IMR-90 (cell line): ENCODE measurements at regions not wholly inside any gene's neighbourhood (a gene's known extent, or its start where the extent isn't known, plus 50 kb on each side); places are given as distances from the start of the nearest gene placed in this dataset.

Source experiments
- ATAC-seq: fragments of 200-7000 bp; cut with Tn5 transposase; 2 replicates; pipeline ENCODE4 v1.9.1; 2020; ENCODE audit warnings: low read depth, mild to moderate bottlenecking, moderate library complexity
- BruUV-seq: library from RNA; stranded (reverse); fragments of 400-500 nt; replicated peaks from 2 replicates; lab custom pipeline; 2021; lab: Mats Ljungman, UMichigan
- CTCF ChIA-PET: fragments of 300-600 bp; formaldehyde crosslinking; extraction: SDS; loops from one replicate; lab custom pipeline; 2021; ENCODE audit warnings: antibody characterized with exemption; lab: Yijun Ruan, JAX
- POLR2A ChIA-PET: fragments of 300-600 bp; sonication (Branson Sonifier 250); formaldehyde crosslinking; loops from one replicate; lab custom pipeline; 2022; ENCODE audit warnings: antibody characterized with exemption; ENCODE audit not compliant: unreplicated experiment; lab: Charles Lee
- DNase-seq: peaks from one replicate; pipeline ENCODE4 v3.0.0; 2013
- H2AFZ ChIP-seq: replicated peaks from 2 replicates; pipeline ENCODE3; 2013; ENCODE audit warnings: low read length, mild to moderate bottlenecking; ENCODE audit not compliant: poor library complexity
- H2AK5ac ChIP-seq: 2 replicates; pipeline ENCODE4 v1.6.1; 2013; ENCODE audit warnings: low read depth, low read length, inconsistent platforms
- H2AK9ac ChIP-seq: replicated peaks from 2 replicates; pipeline ENCODE3; 2013; ENCODE audit warnings: mild to moderate bottlenecking, low read depth, low read length, moderate library complexity; ENCODE audit not compliant: poor library complexity
- H2BK120ac ChIP-seq: 2 replicates; pipeline ENCODE4 v1.6.1; 2013; ENCODE audit warnings: low read depth, low read length, inconsistent platforms
- H2BK15ac ChIP-seq: 3 replicates; pipeline ENCODE4 v1.6.1; 2013; ENCODE audit warnings: low read depth, low read length, inconsistent platforms
- H2BK20ac ChIP-seq: 2 replicates; pipeline ENCODE4 v1.6.1; 2013; ENCODE audit warnings: low read depth, mild to moderate bottlenecking, inconsistent platforms, low read length, moderate library complexity
- H2BK5ac ChIP-seq: 2 replicates; pipeline ENCODE4 v1.6.1; 2013; ENCODE audit warnings: mild to moderate bottlenecking, low read depth, low read length, inconsistent platforms; ENCODE audit not compliant: poor library complexity, severe bottlenecking
- H3K14ac ChIP-seq: replicated peaks from 2 replicates; pipeline ENCODE4 v1.6.1; 2013; ENCODE audit warnings: low read depth, low read length, inconsistent platforms
- H3K18ac ChIP-seq: 2 replicates; pipeline ENCODE4 v1.6.1; 2013; ENCODE audit warnings: low read depth, low read length, control low read depth
- H3K23ac ChIP-seq: 2 replicates; pipeline ENCODE4 v1.6.1; 2013; ENCODE audit warnings: low read depth, low read length, inconsistent platforms
- H3K27ac ChIP-seq: 2 replicates; pipeline ENCODE4 v1.5.1; 2013; ENCODE audit warnings: mild to moderate bottlenecking, control low read depth, low read length; ENCODE audit not compliant: insufficient read depth
- H3K27me3 ChIP-seq: 2 replicates; pipeline ENCODE4 v1.6.1; 2013; ENCODE audit warnings: low read length; ENCODE audit not compliant: control insufficient read depth, insufficient read depth
- H3K36me3 ChIP-seq: 2 replicates; pipeline ENCODE4 v1.6.1; 2013; ENCODE audit warnings: low read length, mixed read lengths; ENCODE audit not compliant: control insufficient read depth, insufficient read depth
- H3K4ac ChIP-seq: 2 replicates; pipeline ENCODE4 v1.6.1; 2013; ENCODE audit warnings: low read depth, low read length, inconsistent platforms
- H3K4me1 ChIP-seq: 2 replicates; pipeline ENCODE4 v1.6.1; 2013; ENCODE audit warnings: low read length, mixed read lengths; ENCODE audit not compliant: control insufficient read depth, insufficient read depth
- H3K4me2 ChIP-seq: 2 replicates; pipeline ENCODE4 v1.6.1; 2013; ENCODE audit warnings: low read depth, mild to moderate bottlenecking, control low read depth, low read length, moderate library complexity
- H3K4me3 ChIP-seq: 2 replicates; pipeline ENCODE4 v1.5.1; 2013; ENCODE audit warnings: low read depth, mild to moderate bottlenecking, control low read depth, low read length, moderate library complexity; ENCODE audit not compliant: insufficient read depth
- H3K56ac ChIP-seq: 2 replicates; pipeline ENCODE4 v1.6.1; 2013; ENCODE audit warnings: low read length, inconsistent platforms; ENCODE audit not compliant: insufficient read depth; ENCODE audit errors: extremely low read depth
- H3K79me1 ChIP-seq, 2 experiments: 2 replicates each; pipeline ENCODE4 v1.6.1; 2013; ENCODE audit warnings: low read length in 2 of 2, inconsistent platforms in 1 of 2, low read depth in 1 of 2
- H3K9ac ChIP-seq: 2 replicates; pipeline ENCODE4 v1.6.1; 2013; ENCODE audit warnings: low read depth, low read length, control low read depth
- H3K9me1 ChIP-seq: 2 replicates; pipeline ENCODE4 v1.6.1; 2013; ENCODE audit warnings: low read length, inconsistent platforms; ENCODE audit not compliant: insufficient read depth
- H3K9me3 ChIP-seq: 2 replicates; pipeline ENCODE4 v1.6.1; 2013; ENCODE audit warnings: low read length; ENCODE audit not compliant: control insufficient read depth, insufficient read depth
- H4K20me1 ChIP-seq: 2 replicates; pipeline ENCODE4 v1.6.1; 2013; ENCODE audit warnings: low read length, inconsistent platforms; ENCODE audit not compliant: insufficient read depth
- H4K5ac ChIP-seq: 2 replicates; pipeline ENCODE4 v1.6.1; 2013; ENCODE audit warnings: mild to moderate bottlenecking, low read depth, low read length, control low read depth
- H4K8ac ChIP-seq, 2 experiments: 2 replicates each; pipeline ENCODE4 v1.6.1; 2013; ENCODE audit warnings: low read depth in 2 of 2, low read length in 2 of 2, control low read depth in 1 of 2, inconsistent platforms in 1 of 2
- H4K91ac ChIP-seq: 2 replicates; pipeline ENCODE4 v1.6.1; 2013; ENCODE audit warnings: low read depth, low read length, inconsistent platforms; ENCODE audit not compliant: insufficient read depth
- BHLHE40 ChIP-seq: fragments of 150-350 bp; IDR thresholded peaks from 2 replicates; pipeline ENCODE4 v1.6.1; 2016; ENCODE audit warnings: mild to moderate bottlenecking, low read depth, low read length
- CEBPB ChIP-seq: IDR thresholded peaks from 2 replicates; pipeline ENCODE4 v1.6.1; 2012; ENCODE audit warnings: low read depth, low read length, improper control_type of control experiment
- CHD1 ChIP-seq: IDR thresholded peaks from 2 replicates; pipeline ENCODE4 v1.6.1; 2012; ENCODE audit warnings: low read depth, low read length, improper control_type of control experiment
- ELK1 ChIP-seq: fragments of 150-350 bp; IDR thresholded peaks from 2 replicates; pipeline ENCODE4 v1.6.1; 2016; ENCODE audit warnings: low read depth, mild to moderate bottlenecking, low read length, moderate library complexity, borderline replicate concordance
- FOS ChIP-seq: fragments of 150-350 bp; IDR thresholded peaks from 2 replicates; pipeline ENCODE4 v1.6.1; 2016; ENCODE audit warnings: low read depth, low read length
- MAFK ChIP-seq: IDR thresholded peaks from 2 replicates; pipeline ENCODE4 v1.6.1; 2012; ENCODE audit warnings: low read depth, low read length, improper control_type of control experiment
- MAZ ChIP-seq: IDR thresholded peaks from 2 replicates; pipeline ENCODE4 v1.6.1; 2012; ENCODE audit warnings: low read depth, mild to moderate bottlenecking, low read length, improper control_type of control experiment, moderate library complexity, borderline replicate concordance
- MXI1 ChIP-seq: IDR thresholded peaks from 2 replicates; pipeline ENCODE4 v1.6.1; 2012; ENCODE audit warnings: low read depth, mild to moderate bottlenecking, low read length, moderate library complexity, borderline replicate concordance
- NFE2L2 ChIP-seq: fragments of 150-350 bp; IDR thresholded peaks from 2 replicates; pipeline ENCODE4 v1.6.1; 2016; ENCODE audit warnings: low read depth, mild to moderate bottlenecking, low read length
- POLR2A ChIP-seq: IDR thresholded peaks from 2 replicates; pipeline ENCODE4 v1.6.1; 2012; ENCODE audit warnings: mild to moderate bottlenecking, low read depth, low read length
- RAD21 ChIP-seq: IDR thresholded peaks from 2 replicates; pipeline ENCODE4 v1.6.1; 2012; ENCODE audit warnings: low read length, improper control_type of control experiment
- RCOR1 ChIP-seq: IDR thresholded peaks from 2 replicates; pipeline ENCODE4 v1.6.1; 2012; ENCODE audit warnings: mild to moderate bottlenecking, low read length, improper control_type of control experiment; ENCODE audit not compliant: insufficient replicate concordance
- RFX5 ChIP-seq: IDR thresholded peaks from 2 replicates; pipeline ENCODE4 v1.8.0; 2012; ENCODE audit warnings: low read depth, mild to moderate bottlenecking, low read length, moderate library complexity
- SMC3 ChIP-seq: fragments of 150-350 bp; IDR thresholded peaks from 2 replicates; pipeline ENCODE4 v1.6.1; 2016; ENCODE audit warnings: low read depth, mild to moderate bottlenecking, antibody characterized with exemption, low read length, moderate library complexity
- WGBS, 2 experiments: methylation state at CpG; one replicate each; pipeline versions ENCODE4 v1.1.5 to v1.1.7; 2013; ENCODE audit warnings: missing lambda C conversion rate in 2 of 2; ENCODE audit not compliant: insufficient read length in 1 of 2; ENCODE audit errors: extremely low coverage in 2 of 2; 5-methylcytosine and 5-hydroxymethylcytosine counted together
- dilution Hi-C: fragments of 300-500 bp; cut with HindIII; formaldehyde crosslinking; loops from one replicate; pipeline ENCODE4 v1.14.3; 2018; ENCODE audit warnings: low sequenced_read_pairs; ENCODE audit not compliant: unreplicated experiment
- in situ Hi-C: fragments of 300-500 bp; cut with MboI; formaldehyde crosslinking; loops from 3 replicates; pipeline ENCODE4 v1.14.3; 2019; ENCODE audit warnings: low sequenced_read_pairs, inconsistent platforms, mixed read lengths
- intact Hi-C: fragments of 100-400 bp; cut with micrococcal nuclease; formaldehyde crosslinking; loops from 2 replicates; pipeline ENCODE4 v1.10.0; 2022
- TF ChIP-seq, protein P1 (sequence below): fragments of 150-350 bp; IDR thresholded peaks from 2 replicates; pipeline ENCODE4 v1.6.1; 2017; ENCODE audit warnings: mild to moderate bottlenecking, antibody characterized with exemption, low read length, low read depth
- TF ChIP-seq, protein P2 (sequence below): conservative IDR thresholded peaks from 2 replicates; pipeline ENCODE4 v1.5.1; 2012; ENCODE audit warnings: mild to moderate bottlenecking, low read depth, low read length, improper control_type of control experiment

DNA sequence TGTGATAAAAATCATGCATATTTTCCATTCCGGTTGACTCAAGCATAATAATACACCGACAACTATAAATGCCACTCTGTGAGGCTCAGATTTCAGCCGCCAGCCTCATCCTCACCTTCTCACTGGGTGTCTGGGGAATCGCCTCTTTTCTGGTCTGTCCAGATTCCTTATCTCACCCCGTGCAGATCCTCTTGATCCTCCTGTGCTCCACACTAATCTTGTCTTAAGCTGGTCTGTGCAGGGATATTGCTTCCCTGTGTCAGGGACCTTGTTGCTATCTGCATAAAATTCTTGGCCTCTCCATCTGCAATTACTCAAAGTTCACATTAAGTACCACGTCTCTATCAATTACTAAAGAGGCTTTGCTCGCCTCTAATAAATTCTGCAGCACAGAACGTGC, 116.6 kb upstream of the SPACA7 start:
- ChIA-PET POLR2A (no interaction called here), CTCF (no interaction called here)
- H2BK5ac ChIP-seq = no peak overlapping the region
- no peak overlapping the region for H3K18ac ChIP-seq
- no peak overlapping the region for H3K4ac ChIP-seq
- no peak overlapping the region for H4K5ac ChIP-seq
- H3K9ac ChIP-seq = no peak overlapping the region
- no peak overlapping the region for H2BK120ac ChIP-seq
- no peak overlapping the region for H3K56ac ChIP-seq
- no peak overlapping the region for H3K23ac ChIP-seq
- no peak overlapping the region for H4K8ac ChIP-seq
- no peak overlapping the region for H4K91ac ChIP-seq
- no peaks in the 10 kb centered on the region for H3K27me3 ChIP-seq
- BruUV-seq = no TSS peak
- intact Hi-C loops (no loop called here), dilution Hi-C loops (no loop called here), in situ Hi-C loops (no loop called here)
- no peak overlapping the region for H2BK20ac ChIP-seq
- H3K4me1 ChIP-seq = no peaks in the 10 kb centered on the region
- no peak overlapping the region for H3K4me3 ChIP-seq
- no peak for TF ChIP-seq SMC3
- no peak for TF ChIP-seq ELK1
- TF ChIP-seq CHD1 = no peak
- TF ChIP-seq RAD21 = no peak
- TF ChIP-seq POLR2A = no peak
- TF ChIP-seq NFE2L2 = no peak
- TF ChIP-seq, protein P1, sequence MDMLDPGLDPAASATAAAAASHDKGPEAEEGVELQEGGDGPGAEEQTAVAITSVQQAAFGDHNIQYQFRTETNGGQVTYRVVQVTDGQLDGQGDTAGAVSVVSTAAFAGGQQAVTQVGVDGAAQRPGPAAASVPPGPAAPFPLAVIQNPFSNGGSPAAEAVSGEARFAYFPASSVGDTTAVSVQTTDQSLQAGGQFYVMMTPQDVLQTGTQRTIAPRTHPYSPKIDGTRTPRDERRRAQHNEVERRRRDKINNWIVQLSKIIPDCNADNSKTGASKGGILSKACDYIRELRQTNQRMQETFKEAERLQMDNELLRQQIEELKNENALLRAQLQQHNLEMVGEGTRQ = no peak
- TF ChIP-seq MXI1 = no peak
- no peak for TF ChIP-seq FOS
- no peak for TF ChIP-seq BHLHE40
- no peak for TF ChIP-seq MAZ
- TF ChIP-seq, protein P2, sequence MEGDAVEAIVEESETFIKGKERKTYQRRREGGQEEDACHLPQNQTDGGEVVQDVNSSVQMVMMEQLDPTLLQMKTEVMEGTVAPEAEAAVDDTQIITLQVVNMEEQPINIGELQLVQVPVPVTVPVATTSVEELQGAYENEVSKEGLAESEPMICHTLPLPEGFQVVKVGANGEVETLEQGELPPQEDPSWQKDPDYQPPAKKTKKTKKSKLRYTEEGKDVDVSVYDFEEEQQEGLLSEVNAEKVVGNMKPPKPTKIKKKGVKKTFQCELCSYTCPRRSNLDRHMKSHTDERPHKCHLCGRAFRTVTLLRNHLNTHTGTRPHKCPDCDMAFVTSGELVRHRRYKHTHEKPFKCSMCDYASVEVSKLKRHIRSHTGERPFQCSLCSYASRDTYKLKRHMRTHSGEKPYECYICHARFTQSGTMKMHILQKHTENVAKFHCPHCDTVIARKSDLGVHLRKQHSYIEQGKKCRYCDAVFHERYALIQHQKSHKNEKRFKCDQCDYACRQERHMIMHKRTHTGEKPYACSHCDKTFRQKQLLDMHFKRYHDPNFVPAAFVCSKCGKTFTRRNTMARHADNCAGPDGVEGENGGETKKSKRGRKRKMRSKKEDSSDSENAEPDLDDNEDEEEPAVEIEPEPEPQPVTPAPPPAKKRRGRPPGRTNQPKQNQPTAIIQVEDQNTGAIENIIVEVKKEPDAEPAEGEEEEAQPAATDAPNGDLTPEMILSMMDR = no peak
- no peak for TF ChIP-seq MAFK
- TF ChIP-seq RFX5 = no peak
- TF ChIP-seq RCOR1 = no peak
- no peak for TF ChIP-seq CEBPB
- no peak overlapping the region for H3K27ac ChIP-seq
- no peak overlapping the region for H2AK5ac ChIP-seq
- H3K14ac ChIP-seq = no peak overlapping the region
- H2AFZ ChIP-seq = no peak overlapping the region
- H4K20me1 ChIP-seq = no peaks in the 10 kb centered on the region
- H3K9me3 ChIP-seq = peaks cover 42% of the 10 kb centered on the region
- no peak overlapping the region for H2BK15ac ChIP-seq
- H3K79me1 ChIP-seq = no peaks in the 10 kb centered on the region
- no peak for ATAC-seq
- no peak overlapping the region for H3K4me2 ChIP-seq
- WGBS, 2 experiments = 58% methylated on average over 3 of the region's 8 CpGs; no CpG with 5 or more reads in 1 of the 2 experiments
- DNase-seq = no peak
- H3K36me3 ChIP-seq = no peaks in the 10 kb centered on the region
- H2AK9ac ChIP-seq = no peak overlapping the region
- no peaks in the 10 kb centered on the region for H3K9me1 ChIP-seq
